Calu3 (cell line): ENCODE measurements at regions not wholly inside any gene's neighbourhood (a gene's known extent, or its start where the extent isn't known, plus 50 kb on each side); places are given as distances from the start of the nearest gene placed in this dataset.

Experiments used
- BruUV-seq: library from RNA; stranded (reverse); fragments of 400-500 nt; replicated peaks from 2 replicates; lab custom pipeline; 2021; lab: Mats Ljungman, UMichigan
- CTCF ChIA-PET: fragments of 300-600 bp; sonication (Branson Sonifier 250); formaldehyde crosslinking; loops from one replicate; lab custom pipeline; 2022; ENCODE audit warnings: antibody characterized with exemption; lab: Charles Lee
- DNase-seq: peaks from one replicate; pipeline ENCODE4 v3.0.0; 2022
- H3K27ac Mint-ChIP-seq: one replicate; pipeline ENCODE4 v1.8.0; 2022; ENCODE audit warnings: mixed read lengths; ENCODE audit not compliant: unreplicated experiment
- H3K27me3 Mint-ChIP-seq: one replicate; pipeline ENCODE4 v1.8.0; 2022; ENCODE audit warnings: mixed read lengths; ENCODE audit not compliant: unreplicated experiment
- H3K36me3 Mint-ChIP-seq: one replicate; pipeline ENCODE4 v1.8.0; 2022; ENCODE audit warnings: mild to moderate bottlenecking, moderate library complexity, mixed read lengths; ENCODE audit not compliant: insufficient read depth, unreplicated experiment
- H3K4me1 Mint-ChIP-seq: one replicate; pipeline ENCODE4 v1.8.0; 2022; ENCODE audit warnings: mild to moderate bottlenecking, low read depth, mixed read lengths; ENCODE audit not compliant: unreplicated experiment
- H3K4me3 Mint-ChIP-seq: one replicate; pipeline ENCODE4 v1.8.0; 2022; ENCODE audit warnings: mild to moderate bottlenecking, low read depth, moderate library complexity, mixed read lengths; ENCODE audit not compliant: unreplicated experiment
- H3K9me3 Mint-ChIP-seq: one replicate; pipeline ENCODE4 v1.8.0; 2022; ENCODE audit warnings: low read depth, mixed read lengths; ENCODE audit not compliant: unreplicated experiment
- CTCF ChIP-seq: fragments of 200-600 bp; IDR thresholded peaks from one replicate; pipeline ENCODE4 v1.8.0; 2022; ENCODE audit warnings: antibody characterized with exemption; ENCODE audit not compliant: unreplicated experiment
- intact Hi-C: fragments of 100-400 bp; cut with micrococcal nuclease; formaldehyde crosslinking; loops from one replicate; pipeline ENCODE4 v1.10.0; 2022; ENCODE audit not compliant: unreplicated experiment

- Mint-ChIP-seq H3K4me1 (no peaks in the 10 kb centered on the region), H3K27ac (no peak overlapping the region), H3K36me3 (no peaks in the 10 kb centered on the region), H3K9me3 (no peaks in the 10 kb centered on the region), H3K4me3 (no peak overlapping the region), H3K27me3 (peaks cover 4% of the 10 kb centered on the region)
- CTCF ChIA-PET = no interaction called here
- no TSS peak for BruUV-seq
- DNase-seq = no peak
- intact Hi-C loops = no loop called here
- no peak for TF ChIP-seq CTCF
Observed at GRCh38 chr9:84590706-84591105, 78.8 kb upstream of the NTRK2 start.

- no peaks in the 10 kb centered on the region for H3K36me3 Mint-ChIP-seq
- H3K4me1 Mint-ChIP-seq = no peaks in the 10 kb centered on the region
- BruUV-seq = no TSS peak
- no peak for DNase-seq
- no peak overlapping the region for H3K27ac Mint-ChIP-seq
- TF ChIP-seq CTCF = no peak
- CTCF ChIA-PET = no interaction called here
- intact Hi-C loops = no loop called here
- peaks cover 7% of the 10 kb centered on the region for H3K9me3 Mint-ChIP-seq
- H3K4me3 Mint-ChIP-seq = no peak overlapping the region
- peaks cover 19% of the 10 kb centered on the region for H3K27me3 Mint-ChIP-seq
Observed at GRCh38 chr9:84592918-84593317, 76.6 kb upstream of the NTRK2 start.

GRCh38 chr9:84593352-84593751, 76.2 kb upstream of the NTRK2 start:
- H3K4me3 Mint-ChIP-seq = no peak overlapping the region
- intact Hi-C loops = no loop called here
- H3K36me3 Mint-ChIP-seq = no peaks in the 10 kb centered on the region
- no TSS peak for BruUV-seq
- DNase-seq = no peak
- peaks cover 19% of the 10 kb centered on the region for H3K27me3 Mint-ChIP-seq
- H3K9me3 Mint-ChIP-seq = peaks cover 7% of the 10 kb centered on the region
- no peak for TF ChIP-seq CTCF
- no peak overlapping the region for H3K27ac Mint-ChIP-seq
- CTCF ChIA-PET = no interaction called here
- no peaks in the 10 kb centered on the region for H3K4me1 Mint-ChIP-seq

GRCh38 chr9:84597131-84597530, 72.4 kb upstream of the NTRK2 start:
- Mint-ChIP-seq H3K36me3 (no peaks in the 10 kb centered on the region), H3K27me3 (peaks cover 36% of the 10 kb centered on the region), H3K9me3 (peaks cover 7% of the 10 kb centered on the region), H3K27ac (no peak overlapping the region), H3K4me1 (no peaks in the 10 kb centered on the region), H3K4me3 (no peak overlapping the region)
- TF ChIP-seq CTCF = no peak
- no TSS peak for BruUV-seq
- intact Hi-C loops = no loop called here
- no peak for DNase-seq
- CTCF ChIA-PET = no interaction called here
